ENCODE measurements at regions not wholly inside any gene's neighbourhood (a gene's known extent, or its start where the extent isn't known, plus 50 kb on each side); places are given as distances from the start of the nearest gene placed in this dataset.
"Not testable (repeated sequence)": the region's sequence is repeated elsewhere in the genome, so short reads cannot be mapped to it uniquely, and the experiment has no call there.

GRCh38 chr1:98325646-98326440 lies 335.7 kb upstream of the SNX7 start:
- no peak for DNase-seq

DNA sequence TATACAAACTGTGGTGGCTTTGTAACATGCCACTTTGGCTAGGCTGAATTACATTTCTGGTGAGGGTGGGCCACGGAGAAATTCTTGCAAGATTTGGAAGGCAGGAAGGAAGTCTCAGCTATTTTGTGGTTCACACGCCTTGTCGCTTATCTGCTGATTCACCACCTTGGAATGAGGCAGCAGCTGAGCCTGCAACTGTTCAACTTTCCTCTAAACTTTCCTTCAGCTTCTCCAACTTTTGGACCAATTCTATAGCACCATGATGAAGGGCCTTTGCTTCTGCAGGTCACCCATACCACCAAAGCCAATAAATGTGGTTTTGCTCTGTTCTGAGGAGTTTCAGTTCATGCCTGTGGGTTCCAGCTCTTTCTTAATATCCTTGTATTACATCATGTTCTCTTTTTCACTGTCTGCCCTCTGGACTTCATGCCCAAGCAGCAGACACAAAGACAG lies 337.6 kb upstream of the SNX7 start:
- no peak for DNase-seq

GRCh38 chr1:98323388-98323787 lies 338.1 kb upstream of the SNX7 start:
- DNase-seq, result no peak

- no peak for DNase-seq
Observed at GRCh38 chr1:98322966-98323365, 338.6 kb upstream of the SNX7 start.

GRCh38 chr1:98322086-98322485 lies 339.4 kb upstream of the SNX7 start:
- DNase-seq, result no peak

DNA sequence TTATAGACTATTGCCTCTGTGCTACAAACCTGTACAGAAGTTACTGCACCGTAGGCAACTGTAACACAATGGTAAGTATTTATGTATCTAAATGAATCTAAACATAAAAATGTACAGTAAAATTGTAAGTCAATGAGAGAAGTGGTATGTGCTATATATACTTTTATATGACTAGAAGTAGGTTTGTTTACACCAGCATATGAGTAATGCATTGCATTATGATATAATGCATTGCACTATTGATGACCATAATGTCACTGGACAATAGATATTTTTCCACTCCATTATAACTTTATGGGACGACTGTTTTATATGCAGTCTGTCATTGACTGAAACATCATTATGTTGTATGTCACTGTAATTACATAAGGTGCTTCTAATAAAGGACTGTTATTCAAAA lies 340.3 kb upstream of the SNX7 start:
- no peak for DNase-seq

- no peak for DNase-seq
Observed at GRCh38 chr1:98316286-98316905, 345.1 kb upstream of the SNX7 start.

GRCh38 chr1:98315309-98315708 lies 346.2 kb upstream of the SNX7 start:
- no peak for DNase-seq

DNA sequence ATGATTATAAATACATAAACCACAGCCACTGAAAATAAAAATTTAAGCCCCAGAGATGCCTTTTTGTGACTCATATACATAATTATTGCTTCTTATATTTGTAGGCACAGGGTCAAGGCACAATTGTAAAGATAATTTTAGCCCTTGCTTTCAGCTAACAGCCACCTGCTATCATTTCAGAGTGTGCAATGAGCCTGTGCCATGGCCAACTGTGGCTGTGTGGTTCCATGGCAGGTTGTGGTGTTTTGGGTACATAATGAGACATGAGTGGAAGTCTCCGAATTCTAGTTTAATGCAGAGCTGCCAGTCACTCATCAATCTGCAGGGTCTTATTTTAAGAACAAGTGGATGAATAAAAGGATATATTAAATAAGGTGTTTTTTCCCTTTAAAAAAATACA lies 346.9 kb upstream of the SNX7 start:
- no peak for DNase-seq

DNA sequence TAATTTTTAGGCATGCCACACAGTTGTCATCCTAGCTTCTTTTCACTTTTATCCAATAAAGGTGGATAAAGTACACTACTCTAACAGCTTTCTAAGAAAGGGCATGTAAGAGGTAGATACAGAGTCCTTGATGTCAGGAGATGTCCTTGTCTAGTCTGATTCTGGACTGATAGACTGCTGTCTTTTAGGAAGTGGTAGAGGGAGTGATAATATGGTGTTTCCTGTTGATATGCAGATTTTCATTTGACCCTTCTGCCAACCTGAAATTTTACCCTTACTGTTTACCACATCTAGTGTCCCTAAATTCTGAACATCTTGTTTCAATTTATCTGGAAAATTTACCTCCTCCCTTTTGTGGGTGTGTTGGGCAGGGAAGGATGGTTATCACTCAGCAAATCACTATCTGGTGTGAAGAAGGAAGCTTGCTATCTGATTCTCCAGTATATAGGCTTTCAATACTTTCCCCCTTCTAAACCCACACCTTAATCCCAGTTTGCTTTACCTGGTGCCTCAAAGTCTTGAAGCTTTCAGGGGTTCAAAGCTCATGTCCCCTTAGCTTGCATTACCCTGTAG lies 354.9 kb upstream of the SNX7 start:
- no peak for DNase-seq

- no peak for DNase-seq
Observed at GRCh38 chr1:98305362-98305761, 356.2 kb upstream of the SNX7 start.

- DNase-seq, result no peak
Observed at GRCh38 chr1:98304888-98305287, 356.6 kb upstream of the SNX7 start.

- DNase-seq, result no peak
Observed at GRCh38 chr1:98299861-98300260, 361.7 kb upstream of the SNX7 start.

DNA sequence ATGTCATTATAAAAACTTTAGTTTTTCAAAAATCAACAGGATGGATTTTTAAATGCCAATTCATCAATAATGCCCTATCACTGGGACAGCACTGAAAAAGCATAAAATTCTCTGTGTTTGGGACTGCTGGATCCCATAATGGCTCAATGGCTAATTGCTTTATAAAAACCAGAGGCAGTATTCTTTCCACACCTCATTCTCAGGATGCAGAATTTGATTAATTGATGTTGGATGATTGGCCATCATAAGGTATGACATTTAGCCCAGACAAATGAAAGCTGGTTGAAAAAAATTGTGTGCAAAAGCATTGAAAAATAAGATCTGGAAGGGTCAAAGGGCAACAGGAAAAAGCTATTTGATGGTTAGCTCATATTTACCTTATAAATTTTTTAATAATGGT lies 362.2 kb upstream of the SNX7 start:
- no peak for DNase-seq

DNA sequence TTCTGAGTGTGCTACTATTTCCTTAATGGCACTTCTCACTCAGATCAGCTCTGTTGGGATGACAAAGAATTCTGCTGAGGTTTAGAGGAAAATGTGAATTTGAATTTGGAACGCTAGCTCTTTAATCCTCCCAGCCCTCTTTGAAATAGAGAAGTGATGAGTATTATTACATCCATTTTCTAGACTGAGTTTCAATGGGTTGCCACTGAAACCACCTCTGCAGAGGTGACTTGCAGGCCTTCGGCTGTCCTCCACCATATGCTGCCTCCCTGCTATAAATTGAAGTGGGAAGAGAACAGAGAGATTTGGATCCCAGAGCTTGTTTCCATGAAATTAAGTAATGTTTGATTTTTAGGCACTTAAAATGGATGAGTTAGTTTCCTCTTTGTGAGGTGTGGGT lies 363.2 kb upstream of the SNX7 start:
- DNase-seq, result no peak

DNA sequence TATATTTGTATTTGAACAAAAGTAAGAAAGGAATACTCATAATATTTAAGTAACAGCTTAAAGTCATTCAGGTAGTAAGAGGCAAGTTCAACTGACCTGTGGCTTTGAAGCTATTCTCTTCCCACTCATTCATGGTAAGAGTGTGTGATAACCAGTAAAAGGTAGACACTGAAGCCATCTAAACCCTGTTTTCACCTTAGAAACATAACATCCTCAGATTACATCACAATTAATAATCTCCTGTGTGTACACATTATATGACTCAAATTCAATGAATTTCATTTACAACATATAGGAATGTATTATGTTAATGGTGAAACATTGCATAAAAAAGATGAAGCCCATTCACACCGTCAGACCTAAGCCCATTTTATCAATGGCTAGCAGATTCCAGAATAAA lies 364.8 kb upstream of the SNX7 start:
- no peak for DNase-seq

DNA sequence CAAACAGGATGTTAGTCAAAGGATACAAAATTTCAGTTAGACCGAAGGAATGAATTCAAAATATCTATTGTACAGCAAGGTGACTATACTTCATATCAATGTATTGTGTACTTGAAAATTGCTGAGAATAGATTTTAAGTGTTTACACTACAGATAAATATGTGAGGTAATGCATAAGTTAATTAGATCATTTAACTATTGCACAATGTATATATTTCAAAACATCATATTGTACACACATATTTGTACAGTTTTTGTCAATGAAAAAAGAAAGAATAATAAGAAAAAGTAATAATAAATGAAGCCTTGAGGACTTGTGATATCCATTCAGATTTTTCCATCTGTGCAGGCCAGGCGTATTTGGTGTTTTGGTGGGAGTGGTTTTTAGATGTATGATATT lies 367.4 kb upstream of the SNX7 start:
- no peak for DNase-seq

GRCh38 chr1:98292994-98293393 lies 368.5 kb upstream of the SNX7 start:
- no peak for DNase-seq

DNA sequence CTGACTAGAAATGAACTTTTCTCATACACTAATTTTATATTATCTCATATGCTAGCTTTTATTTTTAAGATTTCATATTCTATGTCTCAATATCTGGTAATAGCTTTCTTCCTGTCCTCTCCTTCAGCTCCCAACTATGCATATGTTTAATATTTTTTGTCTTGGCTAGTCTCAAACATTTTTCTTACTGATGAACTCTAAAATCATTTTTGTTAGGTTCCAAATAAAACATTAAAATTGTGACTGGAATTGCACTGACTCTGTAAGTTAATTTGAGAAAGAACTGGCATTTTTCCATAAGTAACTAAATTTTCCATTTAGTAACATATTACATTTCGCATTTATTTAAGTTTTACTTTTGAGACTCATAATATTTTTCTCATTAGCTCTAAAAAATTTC lies 368.5 kb upstream of the DPYD start:
- DNase-seq, result no peak

DNA sequence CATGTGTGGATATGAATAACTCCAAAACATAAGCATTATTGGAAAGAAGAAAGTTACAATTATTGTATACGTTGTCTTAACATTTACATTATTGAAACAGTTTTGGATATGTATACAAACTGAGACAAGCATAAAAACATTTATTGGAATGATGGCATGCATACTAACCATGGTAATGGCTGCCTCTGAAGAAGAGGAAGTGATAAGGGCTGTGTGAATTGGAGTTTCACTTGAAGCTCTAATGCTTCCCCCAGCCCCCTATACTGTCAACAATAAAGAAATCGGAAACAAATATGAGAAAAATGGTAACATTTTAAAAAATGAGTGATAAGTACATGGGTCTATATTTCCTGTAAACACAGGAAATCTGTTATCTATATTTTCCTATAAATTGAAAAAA lies 367.7 kb upstream of the DPYD start:
- no peak for DNase-seq

GRCh38 chr1:98287626-98288025 lies 366.8 kb upstream of the DPYD start:
- no peak for DNase-seq

- DNase-seq, result no peak
Observed at GRCh38 chr1:98286656-98287055, 365.8 kb upstream of the DPYD start.

DNA sequence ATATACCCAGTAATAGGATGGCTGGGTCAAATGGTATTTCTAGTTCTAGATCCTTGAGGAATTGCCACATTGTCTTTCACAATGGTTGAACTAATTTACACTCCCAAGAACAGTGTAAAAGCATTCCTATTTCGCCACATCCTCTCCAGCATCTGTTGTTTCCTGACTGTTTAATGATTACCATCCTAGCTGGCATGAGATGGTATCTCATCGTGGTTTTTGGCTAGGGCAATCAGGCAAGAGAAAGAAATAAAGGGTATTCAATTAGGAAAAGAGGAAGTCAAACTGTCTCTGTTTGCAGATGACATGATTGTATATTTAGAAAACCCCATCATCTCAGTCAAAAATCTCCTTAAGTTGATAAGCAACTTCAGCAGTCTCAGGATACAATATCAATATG lies 364.5 kb upstream of the DPYD start:
- not testable (repeated sequence) for DNase-seq

DNA sequence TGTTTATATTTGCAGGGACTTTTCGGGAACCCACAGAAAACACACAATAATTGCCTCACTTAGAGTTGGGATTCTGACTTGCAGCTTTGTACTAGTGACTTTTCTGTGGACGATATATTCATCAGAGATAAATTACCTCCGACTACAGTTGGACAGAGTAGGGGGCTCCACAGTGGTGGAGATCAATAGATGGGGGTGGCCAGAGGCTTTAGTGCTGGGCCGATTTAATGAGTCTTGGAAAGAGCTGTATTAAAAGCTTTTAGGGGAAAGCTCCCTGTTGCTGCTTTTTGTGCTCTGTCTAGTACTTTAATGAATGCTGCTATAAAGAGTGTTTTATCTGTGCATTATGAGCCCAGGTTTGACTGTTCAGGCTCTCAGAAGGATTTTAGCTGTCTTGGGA lies 359.2 kb upstream of the DPYD start:
- no peak for DNase-seq

GRCh38 chr1:98278055-98278454 lies 357.2 kb upstream of the DPYD start:
- DNase-seq, result no peak

All from NCI-H1092 treated with DMSO at 0.1 percent for 48 hours (cell line).